GM19351 (cell line): ENCODE measurements at regions not wholly inside any gene's neighbourhood (a gene's known extent, or its start where the extent isn't known, plus 50 kb on each side); places are given as distances from the start of the nearest gene placed in this dataset.

Experiments
- ATAC-seq: cut with Tn5 transposase; IDR thresholded peaks from one replicate; pipeline ENCODE4 v1.9.1; 2021; ENCODE audit warnings: mild to moderate bottlenecking, moderate library complexity; ENCODE audit not compliant: unreplicated experiment

DNA sequence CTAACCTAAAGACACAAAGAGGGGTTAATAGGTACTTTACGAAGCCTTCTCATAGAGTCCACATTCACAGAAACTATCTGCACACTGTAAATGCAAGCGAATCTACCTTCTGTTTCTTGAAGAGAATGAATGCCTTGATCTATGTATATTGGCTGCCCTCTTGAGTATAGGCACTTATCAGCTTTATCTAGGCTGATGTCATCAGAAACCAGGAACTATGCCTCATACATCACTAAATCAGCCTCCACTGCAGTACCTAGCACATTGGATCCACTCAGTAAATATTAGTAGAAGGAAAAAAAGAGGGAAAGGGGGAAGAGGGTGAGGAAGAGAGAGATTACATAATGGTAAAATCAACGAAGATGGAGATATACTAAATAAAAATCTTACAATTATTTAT lies 477.1 kb downstream of the CAAP1 start:
- ATAC-seq = no peak

DNA sequence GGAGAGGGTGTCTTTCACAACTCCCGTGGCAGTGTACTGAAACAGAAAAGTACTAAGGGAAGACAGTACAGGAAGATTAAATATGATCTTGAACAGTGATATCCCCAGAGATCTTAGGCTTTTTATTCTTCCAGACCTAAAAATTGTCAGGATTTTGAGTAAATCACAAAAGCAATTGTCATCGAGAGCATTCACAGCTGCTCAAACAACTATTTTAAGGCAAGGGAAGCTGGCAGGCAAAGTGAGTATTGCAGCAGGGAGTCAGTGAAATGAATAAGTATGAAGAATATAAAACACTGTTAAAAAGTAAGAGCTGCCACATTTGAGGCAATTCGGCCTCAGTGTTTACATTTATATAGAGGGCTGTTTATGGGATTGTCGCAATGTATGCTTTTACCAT lies 479.0 kb downstream of the CAAP1 start:
- ATAC-seq = no peak

DNA sequence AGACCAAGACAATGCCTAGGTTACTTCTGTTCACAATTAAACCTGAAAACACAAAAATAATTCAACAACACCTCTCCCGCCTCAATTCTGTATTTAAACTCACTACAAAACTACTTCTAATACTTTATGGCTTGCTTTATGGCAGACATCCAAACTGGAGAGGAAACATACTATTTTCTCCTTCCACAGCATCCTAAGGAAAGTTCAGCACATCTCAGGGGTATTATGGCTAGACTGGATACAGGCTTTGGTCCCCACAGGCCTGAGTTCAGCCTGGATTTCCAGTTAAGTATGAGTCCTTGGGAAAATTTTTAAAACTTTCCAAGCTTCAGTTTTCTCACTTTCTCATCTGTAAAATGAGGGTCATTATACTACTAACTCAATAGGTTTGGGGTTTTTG lies 480.2 kb downstream of the CAAP1 start:
- no peak for ATAC-seq

DNA sequence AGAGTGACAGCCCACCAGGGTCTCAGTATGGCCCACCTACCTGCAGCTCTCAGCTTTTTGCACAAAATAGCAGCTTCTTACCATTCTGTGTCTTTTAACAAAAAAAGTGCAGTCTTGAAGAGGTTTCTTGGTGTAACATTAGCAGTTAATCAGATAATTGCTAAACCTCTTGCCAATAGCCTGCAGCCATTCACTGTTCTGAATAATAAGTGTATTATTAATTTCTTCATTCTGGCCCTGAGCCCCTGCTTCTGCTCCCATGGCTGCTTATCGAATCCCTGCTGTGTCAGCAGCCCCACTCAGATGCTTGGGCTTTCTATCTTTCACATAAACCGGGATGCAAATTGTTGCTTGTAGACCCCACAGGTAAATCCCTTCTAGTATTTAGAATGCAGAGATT lies 485.9 kb downstream of the CAAP1 start:
- no peak for ATAC-seq

DNA sequence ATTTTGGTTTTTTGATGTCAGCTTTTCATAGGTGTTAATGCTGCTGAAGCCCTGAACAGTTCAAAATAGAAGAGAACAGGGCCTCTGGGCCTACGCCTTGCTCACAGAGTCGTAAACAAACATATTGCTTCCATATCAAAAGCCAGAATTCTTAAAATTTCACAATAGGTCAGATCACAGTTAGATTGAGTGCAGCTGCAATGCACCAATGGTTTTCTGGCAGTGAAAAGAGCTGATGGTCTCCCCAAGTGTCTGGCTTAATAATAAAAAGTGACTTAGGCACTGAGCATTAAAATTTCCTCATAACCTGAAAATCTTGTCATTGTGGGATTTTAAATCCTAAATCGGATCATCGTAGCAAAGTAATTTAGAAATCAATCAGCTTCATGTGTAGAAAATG lies 493.0 kb downstream of the CAAP1 start:
- ATAC-seq = no peak

DNA sequence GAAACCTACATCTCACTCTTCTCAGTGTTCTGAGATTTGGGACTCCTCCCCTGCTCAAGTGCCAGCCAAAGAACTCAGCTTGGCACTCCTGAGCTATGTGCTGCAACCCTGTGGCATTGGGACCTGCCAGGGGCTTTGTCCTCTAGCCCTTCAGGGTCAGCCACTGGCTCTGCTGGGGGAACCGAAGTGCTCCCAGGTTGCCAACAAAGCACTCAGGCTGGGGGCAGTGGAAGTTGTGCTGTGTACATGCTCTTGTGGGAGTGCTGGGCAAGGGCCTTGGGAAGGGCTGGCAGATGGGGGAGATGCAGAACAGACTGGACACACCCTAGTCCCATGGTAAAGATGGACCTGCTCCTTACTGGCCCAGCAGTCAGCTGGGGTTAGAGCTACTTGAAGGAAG lies 498.6 kb downstream of the CAAP1 start:
- no peak for ATAC-seq

DNA sequence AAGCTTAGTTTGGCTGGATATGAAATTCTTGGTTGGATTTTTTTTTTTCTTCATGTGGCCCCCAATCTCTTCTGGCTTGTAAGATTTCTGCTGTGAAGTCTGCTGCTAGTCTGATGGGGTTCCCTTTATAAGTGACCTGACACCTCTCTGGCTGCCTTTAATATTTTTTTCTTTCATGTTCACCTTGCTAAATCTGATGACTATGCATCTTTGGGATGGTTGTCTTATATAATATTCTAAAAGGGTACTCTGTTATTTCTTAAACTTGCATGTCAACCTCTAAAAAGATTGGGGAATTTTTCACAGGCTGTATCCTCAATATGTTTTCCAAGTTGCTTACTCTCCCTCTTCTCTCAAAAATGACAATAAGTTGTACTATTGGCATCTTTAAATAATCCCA lies 500.0 kb downstream of the CAAP1 start:
- ATAC-seq = no peak

DNA sequence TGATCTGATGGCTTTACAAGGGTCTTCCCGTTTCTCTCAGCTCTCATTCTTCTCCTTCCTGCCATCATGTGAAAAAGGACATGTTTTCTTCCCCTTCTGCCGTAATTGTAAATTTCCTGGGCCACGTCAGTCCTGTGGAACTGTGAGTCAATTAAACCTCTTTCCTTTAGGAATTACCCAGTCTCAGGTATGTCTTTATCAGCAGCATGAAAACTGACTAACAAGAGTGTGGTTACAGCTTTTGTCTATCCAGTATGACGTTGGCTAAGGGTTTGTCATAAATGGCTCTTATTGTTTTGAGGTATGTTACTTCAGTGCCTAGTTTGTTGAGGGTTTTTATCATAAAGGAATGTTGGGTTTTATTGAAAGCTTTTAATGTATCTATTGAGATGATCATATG lies 501.6 kb downstream of the CAAP1 start:
- ATAC-seq = no peak

DNA sequence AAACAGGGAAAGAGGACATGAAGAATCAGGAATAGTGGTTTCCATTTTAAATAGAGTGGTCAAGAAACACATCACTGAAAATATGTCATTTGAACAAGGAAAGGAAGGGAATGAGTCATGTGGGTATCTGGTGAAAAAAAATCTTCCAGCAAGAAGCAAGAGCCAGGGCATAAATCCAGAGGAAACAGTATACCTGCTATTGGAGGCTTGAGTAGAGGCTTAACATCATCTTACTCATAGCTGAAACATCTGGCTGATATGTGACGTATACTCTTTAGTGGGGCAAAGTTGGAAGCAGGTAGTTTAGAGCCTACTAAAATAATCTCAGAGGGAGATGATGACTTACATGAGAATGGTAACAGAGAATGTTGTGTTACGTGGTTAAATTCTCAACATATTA lies 517.2 kb downstream of the CAAP1 start:
- ATAC-seq = no peak

DNA sequence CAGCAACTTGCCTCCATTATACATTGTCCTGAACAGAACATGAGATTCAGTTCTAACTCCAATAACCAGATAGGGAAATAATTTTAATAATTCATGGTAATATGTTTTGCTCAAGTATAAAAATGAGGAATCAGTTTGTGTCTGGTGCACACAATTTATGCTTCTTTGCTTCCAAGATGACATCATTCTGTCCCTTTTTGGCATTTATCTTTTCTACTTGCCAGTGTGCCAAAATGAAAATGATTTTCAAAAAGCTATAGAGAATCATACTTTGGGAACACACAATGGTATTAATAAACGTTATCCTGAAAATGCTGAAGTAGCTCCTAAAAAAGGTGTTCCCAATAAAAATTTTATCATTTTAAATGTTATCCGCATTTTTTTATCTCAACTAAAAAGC lies 519.0 kb downstream of the CAAP1 start:
- no peak for ATAC-seq

DNA sequence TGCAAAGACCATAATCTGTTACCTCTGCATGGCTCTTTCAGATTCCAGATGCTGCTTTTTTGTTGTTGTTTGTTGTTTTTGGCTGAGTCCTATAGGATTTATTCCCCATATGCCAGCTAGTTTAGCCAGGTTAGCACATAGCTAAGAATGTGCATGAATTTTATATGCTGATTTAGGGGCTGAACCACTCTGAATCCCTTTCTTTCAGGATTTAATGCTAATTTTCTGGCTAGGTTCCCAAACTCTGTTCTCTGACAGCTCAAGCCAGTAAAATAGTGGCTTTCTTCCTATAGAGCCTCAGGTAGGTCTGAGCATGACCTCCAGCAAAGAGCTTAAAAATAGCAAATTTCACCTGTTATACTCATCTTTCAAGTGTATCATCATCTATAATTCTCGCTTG lies 521.4 kb downstream of the CAAP1 start:
- ATAC-seq = no peak

DNA sequence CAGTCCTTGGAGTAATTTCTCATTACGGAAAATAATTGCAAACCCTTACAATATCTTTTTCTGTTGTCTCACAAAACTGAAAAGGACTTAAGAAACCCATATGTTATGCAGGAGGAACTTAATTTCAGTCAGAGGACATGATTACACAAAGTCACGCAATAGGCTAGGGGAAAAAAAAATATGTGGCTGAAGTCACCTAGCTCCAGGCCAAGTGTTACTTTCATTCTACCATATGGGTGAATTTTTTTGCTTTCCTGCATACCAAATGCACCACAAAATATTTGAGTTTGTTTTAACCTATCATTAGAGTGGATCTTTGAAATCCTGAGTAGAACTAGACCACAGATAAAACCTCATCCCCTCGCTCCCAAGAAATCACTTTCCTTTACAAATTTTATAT lies 523.5 kb downstream of the CAAP1 start:
- no peak for ATAC-seq

DNA sequence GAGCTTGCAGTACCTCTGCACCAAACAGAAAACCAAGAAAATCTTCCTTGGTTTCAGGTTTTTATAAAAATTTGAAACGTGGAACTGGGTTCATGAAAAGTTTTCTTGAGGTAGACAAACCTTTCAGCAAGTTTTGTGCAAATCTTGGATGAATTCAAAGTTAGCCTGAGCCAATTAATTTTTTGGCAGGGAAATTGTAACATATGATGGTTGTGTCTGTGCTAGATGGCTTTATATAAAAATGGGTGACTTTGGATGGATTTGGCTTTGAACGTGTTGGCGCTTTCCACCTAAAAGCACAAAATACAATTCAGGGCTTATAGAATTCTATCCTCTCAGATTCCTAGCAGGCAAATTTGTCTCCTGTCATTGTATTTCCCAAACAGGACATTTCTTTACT lies 524.4 kb downstream of the CAAP1 start:
- no peak for ATAC-seq

DNA sequence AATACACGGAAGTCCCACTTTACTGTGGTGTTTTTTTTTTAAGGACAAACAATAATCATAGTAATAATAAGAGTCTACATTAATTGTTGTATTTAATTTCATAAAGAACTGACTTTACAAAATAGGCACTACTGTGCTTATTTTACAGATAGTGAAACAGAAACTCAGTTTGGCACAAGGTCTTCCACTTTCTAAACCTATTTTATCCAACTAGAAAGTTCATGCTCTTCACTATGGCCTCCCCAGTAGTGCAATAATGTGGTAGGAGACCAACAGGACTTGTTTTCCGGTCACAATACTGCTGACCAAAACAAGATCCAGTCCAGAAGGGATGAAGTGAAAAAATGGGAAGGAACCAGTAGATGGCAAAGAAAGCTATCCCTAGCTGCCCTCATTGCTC lies 531.6 kb downstream of the CAAP1 start:
- no peak for ATAC-seq

DNA sequence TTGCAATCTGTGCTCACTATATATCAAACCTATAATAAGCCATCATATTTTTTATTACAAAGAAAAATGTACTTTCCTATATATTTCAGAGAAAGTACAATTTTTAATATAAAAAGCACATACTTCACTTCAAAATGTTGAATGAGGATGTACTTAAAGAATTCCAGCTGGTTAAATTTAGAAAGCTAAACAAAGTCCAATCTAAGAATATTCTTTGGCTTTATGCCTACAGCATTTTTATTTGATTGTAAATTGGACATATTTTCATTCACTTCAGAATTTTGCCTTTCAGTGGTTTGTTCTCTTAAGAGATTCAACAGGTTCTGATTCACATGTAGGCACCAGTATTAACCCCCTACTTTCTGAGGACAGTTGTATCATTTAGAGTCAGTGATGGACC lies 533.8 kb downstream of the CAAP1 start:
- no peak for ATAC-seq

DNA sequence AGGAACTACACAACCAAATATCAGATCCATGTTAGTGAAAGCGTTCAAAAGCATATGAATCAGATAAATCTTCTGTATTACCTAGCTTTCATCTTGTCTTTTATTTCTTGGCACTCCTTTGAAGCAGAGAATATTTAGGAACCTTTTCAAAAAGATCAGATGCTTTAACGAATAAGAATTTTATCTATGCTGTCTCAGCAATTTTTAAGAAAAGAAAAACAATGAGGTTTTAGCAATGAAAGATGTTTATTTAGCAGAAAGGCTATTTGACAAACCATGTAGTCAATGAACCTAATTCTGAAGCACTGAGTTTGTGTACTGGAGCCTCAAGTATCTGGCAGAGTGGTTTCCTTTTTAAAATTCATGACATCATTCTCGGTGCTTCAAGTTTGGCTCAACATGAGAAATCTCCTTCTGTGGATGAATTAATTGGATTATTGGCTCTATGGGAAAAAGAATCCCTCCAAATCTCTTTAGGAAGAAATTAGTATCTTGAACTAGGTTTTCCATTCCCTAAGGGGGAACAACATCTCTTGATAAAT lies 534.7 kb downstream of the CAAP1 start:
- no peak for ATAC-seq

DNA sequence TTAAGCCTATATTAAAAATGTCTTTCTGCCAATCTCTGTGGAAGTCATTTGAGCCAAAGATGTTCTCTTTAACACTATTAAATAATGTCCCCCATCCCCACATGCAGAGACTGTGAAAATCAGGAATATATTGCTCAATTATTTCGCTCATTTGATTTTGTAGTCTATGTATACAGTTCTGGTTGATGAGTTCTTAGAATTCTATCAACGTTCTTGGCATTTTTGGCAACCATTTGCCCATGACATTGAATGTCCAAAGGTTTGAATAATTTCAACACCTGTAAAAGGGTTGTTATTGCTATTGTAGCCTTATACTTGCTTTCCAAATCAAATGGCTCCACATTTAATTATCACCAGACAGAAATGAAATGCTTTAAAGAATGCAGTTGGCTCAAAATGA lies 536.1 kb downstream of the CAAP1 start:
- ATAC-seq = no peak

DNA sequence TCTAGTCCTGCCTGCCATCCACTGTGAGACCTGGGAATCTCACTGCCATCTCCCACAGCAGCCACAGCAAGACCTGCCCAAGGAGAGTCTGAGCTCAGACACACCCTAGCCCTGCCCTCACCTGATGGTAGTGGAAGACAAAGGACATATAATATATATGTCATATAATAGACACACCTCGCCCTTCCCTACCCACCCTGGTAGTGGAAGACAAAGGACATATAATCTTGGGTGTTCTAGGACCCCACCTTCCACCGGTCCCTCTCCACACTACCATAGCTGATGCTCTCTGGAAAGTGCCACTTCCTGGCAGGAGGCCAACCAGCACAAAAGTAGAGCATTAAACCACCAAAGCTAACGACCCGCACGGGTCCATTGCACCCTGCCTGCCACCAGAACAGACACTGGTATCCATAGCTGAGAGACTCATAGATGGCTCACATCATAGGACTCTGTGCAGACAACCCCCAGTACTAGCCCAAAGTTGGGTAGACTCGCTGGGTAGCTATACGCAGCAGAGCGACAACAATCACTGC lies 545.6 kb downstream of the CAAP1 start:
- ATAC-seq = no peak

DNA sequence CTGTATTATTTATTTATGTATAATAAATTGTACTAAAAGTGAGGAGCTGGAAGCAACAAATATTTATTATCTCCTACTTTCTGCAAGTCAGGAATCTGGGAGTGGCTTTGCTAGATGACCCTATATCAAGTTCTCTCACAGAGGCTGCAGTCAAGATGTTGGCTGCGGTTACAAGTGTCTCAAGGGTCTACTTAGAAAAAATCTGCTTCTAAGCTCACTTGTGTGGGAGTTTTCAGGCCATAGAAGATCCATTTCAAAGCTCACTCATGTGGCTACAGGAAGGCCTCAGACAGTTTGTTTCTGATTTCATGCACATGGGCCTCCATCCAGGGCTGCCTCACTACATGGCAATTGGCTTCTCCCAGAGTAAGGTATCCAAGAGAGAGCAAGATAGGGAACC lies 551.1 kb downstream of the CAAP1 start:
- no peak for ATAC-seq

DNA sequence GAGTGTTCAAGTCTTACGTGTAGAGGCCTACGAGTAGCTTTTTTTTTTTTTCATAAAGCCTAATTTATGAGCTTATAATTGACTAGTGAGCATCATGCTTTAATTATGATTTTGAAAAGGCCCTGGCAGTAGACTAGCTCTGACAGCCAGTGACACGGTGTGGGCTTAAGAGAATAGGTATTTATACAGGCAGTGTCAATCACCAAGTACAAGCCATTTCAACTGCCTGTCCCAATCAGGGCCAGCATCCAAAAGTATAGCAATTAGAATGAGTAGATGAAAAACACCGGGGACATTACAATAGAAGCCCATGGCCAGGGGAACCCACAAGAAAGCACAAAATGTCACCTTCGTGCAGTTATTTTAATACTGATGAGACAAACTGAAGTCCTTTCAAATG lies 552.8 kb downstream of the CAAP1 start:
- no peak for ATAC-seq

DNA sequence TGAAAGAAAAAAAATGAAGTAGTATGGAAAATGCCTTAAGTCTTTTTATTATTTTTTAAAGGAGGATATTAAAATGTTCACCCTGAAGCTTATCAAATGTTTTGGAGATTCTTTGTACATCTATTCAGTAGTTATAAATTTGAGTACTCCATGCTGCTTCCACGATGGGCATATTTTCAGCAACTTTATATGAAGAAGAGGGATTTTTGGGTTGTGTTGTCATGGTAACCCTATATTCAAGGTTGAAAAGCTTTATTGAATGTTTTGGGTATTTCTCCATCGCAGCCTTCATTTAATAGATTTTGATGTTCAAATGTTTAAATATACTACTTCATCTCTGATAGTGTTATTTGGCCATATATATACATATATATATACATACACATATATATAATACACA lies 557.5 kb downstream of the CAAP1 start:
- no peak for ATAC-seq

DNA sequence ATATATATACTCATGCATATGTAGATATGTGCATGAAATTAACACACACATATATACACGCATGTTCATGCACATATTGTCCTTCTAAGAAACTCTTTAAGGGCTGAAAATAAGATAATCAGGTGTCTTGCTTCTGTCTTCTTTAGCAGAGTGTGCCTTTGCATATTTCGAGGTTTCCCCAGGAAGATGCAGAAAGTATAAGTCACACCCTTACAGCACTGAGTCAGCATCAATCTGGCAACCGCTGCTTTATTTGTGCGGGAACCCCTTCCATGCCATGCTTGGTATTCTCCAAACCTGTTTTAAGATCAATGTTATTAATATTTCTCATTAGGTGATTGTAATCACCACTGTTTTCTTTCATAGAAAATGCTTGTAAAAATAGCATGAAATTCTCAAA lies 557.9 kb downstream of the CAAP1 start:
- no peak for ATAC-seq

DNA sequence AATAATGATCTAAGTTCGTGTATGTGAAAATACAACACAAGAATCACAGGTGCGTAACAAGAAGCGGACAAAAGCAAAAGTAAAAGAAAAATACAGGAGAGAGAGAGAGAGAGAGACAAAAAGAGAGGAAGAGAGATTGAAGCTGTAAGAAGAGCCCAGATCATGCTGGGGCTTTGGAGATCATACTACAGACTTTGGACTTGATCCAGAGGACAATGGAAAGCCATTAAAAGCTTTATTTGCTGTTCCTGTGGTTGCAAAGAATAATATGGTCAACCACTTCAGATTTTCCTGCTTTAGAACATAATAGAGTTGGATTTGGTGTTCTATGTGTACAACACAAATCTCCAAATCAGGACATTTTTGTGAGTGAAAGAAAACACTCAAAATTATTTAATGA lies 561.4 kb downstream of the CAAP1 start:
- no peak for ATAC-seq

DNA sequence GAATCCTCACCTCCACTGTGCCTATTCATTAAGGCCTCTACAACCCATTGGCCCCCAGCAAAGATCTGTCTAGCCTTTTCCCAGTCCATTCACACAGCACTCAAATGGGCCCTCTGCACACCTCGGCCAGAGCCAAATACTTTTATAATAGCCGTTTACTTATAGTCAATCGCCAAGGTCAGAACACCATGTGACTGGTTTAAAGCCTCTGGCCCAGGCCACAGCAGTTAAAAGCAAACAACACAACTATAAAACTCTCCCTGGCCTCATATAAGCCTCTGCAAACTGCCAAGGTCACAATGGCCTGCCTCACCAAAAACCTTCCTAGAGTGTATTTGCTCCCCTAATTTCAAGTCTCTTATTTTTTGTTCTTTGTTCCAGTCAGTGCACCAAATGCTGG lies 562.6 kb downstream of the CAAP1 start:
- no peak for ATAC-seq
